DND-41 (cell line): ENCODE measurements at regions not wholly inside any gene's neighbourhood (a gene's known extent, or its start where the extent isn't known, plus 50 kb on each side); places are given as distances from the start of the nearest gene placed in this dataset.

Source experiments
- ATAC-seq: fragments of 200-7000 bp; cut with Tn5 transposase; 3 replicates; pipeline ENCODE4 v1.9.1; 2021; ENCODE audit warnings: low read depth; ENCODE audit not compliant: insufficient read depth
- DNase-seq: peaks from one replicate; pipeline ENCODE4 v3.0.0-alpha.2; 2020
- H2AFZ ChIP-seq: 2 replicates; pipeline ENCODE4 v1.6.0; 2012; ENCODE audit warnings: low read depth, low read length
- H3K27ac ChIP-seq: 2 replicates; pipeline ENCODE4 v1.5.1; 2012; ENCODE audit warnings: low read length, inconsistent platforms
- H3K27me3 ChIP-seq: fragments of 200-600 bp; sonication (generic); 2 replicates; pipeline ENCODE4 v1.6.0; 2012; ENCODE audit warnings: low read length, mild to moderate bottlenecking, inconsistent platforms; ENCODE audit not compliant: insufficient read depth, poor library complexity
- H3K36me3 ChIP-seq: 2 replicates; pipeline ENCODE4 v1.5.1; 2012; ENCODE audit warnings: low read length, inconsistent platforms; ENCODE audit not compliant: insufficient read depth
- H3K4me1 ChIP-seq: 2 replicates; pipeline ENCODE4 v1.5.1; 2012; ENCODE audit warnings: mild to moderate bottlenecking, low read length; ENCODE audit not compliant: insufficient read depth
- H3K4me2 ChIP-seq: 2 replicates; pipeline ENCODE4 v1.6.0; 2012; ENCODE audit warnings: mild to moderate bottlenecking, moderate library complexity, low read length, inconsistent platforms; ENCODE audit not compliant: insufficient read depth
- H3K4me3 ChIP-seq, 2 experiments: fragments of 200-600 bp in 1 of 2; shearing (Covaris generic) in 1 of 2; 2 replicates each; pipeline ENCODE4 v1.5.1; 2012 to 2016; ENCODE audit warnings: inconsistent platforms in 2 of 2, low read length in 2 of 2, mild to moderate bottlenecking in 2 of 2, low read depth in 1 of 2, moderate library complexity in 1 of 2
- H3K79me2 ChIP-seq: 2 replicates; pipeline ENCODE4 v1.6.0; 2012; ENCODE audit warnings: low read length, inconsistent platforms; ENCODE audit not compliant: insufficient read depth
- H3K9ac ChIP-seq: 2 replicates; pipeline ENCODE4 v1.6.0; 2012; ENCODE audit warnings: low read depth, mild to moderate bottlenecking, inconsistent platforms, low read length, moderate library complexity
- H3K9me3 ChIP-seq: 2 replicates; pipeline ENCODE4 v1.5.1; 2012; ENCODE audit warnings: low read length, moderate library complexity, mild to moderate bottlenecking, inconsistent platforms; ENCODE audit not compliant: insufficient read depth, severe bottlenecking
- H4K20me1 ChIP-seq: 2 replicates; pipeline ENCODE4 v1.6.0; 2012; ENCODE audit warnings: low read length; ENCODE audit not compliant: insufficient read depth
- CTCF ChIP-seq: IDR thresholded peaks from 2 replicates; pipeline ENCODE4 v1.5.1; 2012; ENCODE audit warnings: borderline replicate concordance, low read length, moderate library complexity, mild to moderate bottlenecking; ENCODE audit not compliant: poor library complexity, severe bottlenecking; ENCODE audit errors: extremely low read depth
- EZH2 ChIP-seq: IDR thresholded peaks from 3 replicates; pipeline ENCODE4 v1.6.1; 2012; ENCODE audit warnings: borderline replicate concordance, low read depth, mild to moderate bottlenecking, moderate library complexity, low read length, inconsistent platforms; ENCODE audit not compliant: severe bottlenecking

DNA sequence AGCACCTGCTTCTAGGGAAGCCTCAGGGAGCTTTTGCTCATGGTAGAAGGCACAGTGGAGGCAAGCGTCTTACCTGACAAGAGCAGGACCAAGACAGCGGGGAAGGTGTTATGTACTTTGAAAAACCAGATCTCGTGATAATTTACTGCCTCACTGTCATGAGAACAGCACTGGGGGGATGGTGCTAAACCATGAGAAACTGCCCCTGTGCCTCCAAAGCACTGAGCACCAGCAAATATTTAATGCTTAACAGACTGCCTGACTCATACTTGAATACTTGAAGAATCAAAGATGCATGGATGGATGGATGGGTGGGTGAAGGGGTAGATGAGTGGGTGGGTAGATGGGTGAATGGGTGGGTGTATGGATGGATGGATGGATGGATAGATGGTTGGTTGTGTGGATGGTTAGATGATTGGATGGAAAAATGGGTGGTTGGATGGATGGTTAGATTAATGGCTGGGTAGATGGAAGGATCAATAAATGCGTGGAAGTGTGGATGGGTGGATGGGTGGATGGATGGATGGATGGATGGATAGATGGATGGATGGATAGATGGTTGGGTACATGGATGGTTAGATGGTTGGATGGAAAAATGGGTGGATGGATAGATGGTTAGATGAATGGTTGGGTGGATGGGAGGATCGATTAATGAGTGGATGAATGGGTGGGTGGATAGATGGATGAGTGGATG, 101.1 kb upstream of the IPO5 start:
- no peak overlapping the region for H2AFZ ChIP-seq
- no peak for DNase-seq
- no peak overlapping the region for H3K4me2 ChIP-seq
- H3K79me2 ChIP-seq = no peaks in the 10 kb centered on the region
- H3K4me3 ChIP-seq = no peak overlapping the region
- no peaks in the 10 kb centered on the region for H3K36me3 ChIP-seq
- no peak overlapping the region for H3K27ac ChIP-seq
- H3K27me3 ChIP-seq = no peaks in the 10 kb centered on the region
- H3K9ac ChIP-seq = no peak overlapping the region
- no peaks in the 10 kb centered on the region for H3K9me3 ChIP-seq
- TF ChIP-seq CTCF = no peak
- TF ChIP-seq EZH2 = no peak
- H3K4me1 ChIP-seq = no peaks in the 10 kb centered on the region
- no peak for ATAC-seq
- H4K20me1 ChIP-seq = no peaks in the 10 kb centered on the region

GRCh38 chr13:97853550-97853949, 99.9 kb upstream of the IPO5 start:
- Histone ChIP-seq H2AFZ (no peak overlapping the region), H3K36me3 (no peaks in the 10 kb centered on the region), H3K4me2 (no peak overlapping the region), H3K27me3 (peaks cover 4% of the 10 kb centered on the region), H3K4me3 (no peak overlapping the region), H3K4me1 (no peaks in the 10 kb centered on the region), H3K9ac (no peak overlapping the region), H3K79me2 (no peaks in the 10 kb centered on the region), H4K20me1 (no peaks in the 10 kb centered on the region), H3K9me3 (no peaks in the 10 kb centered on the region), H3K27ac (no peak overlapping the region)
- ATAC-seq (no peak), DNase-seq (no peak)
- no peak for TF ChIP-seq CTCF
- TF ChIP-seq EZH2 = no peak

DNA sequence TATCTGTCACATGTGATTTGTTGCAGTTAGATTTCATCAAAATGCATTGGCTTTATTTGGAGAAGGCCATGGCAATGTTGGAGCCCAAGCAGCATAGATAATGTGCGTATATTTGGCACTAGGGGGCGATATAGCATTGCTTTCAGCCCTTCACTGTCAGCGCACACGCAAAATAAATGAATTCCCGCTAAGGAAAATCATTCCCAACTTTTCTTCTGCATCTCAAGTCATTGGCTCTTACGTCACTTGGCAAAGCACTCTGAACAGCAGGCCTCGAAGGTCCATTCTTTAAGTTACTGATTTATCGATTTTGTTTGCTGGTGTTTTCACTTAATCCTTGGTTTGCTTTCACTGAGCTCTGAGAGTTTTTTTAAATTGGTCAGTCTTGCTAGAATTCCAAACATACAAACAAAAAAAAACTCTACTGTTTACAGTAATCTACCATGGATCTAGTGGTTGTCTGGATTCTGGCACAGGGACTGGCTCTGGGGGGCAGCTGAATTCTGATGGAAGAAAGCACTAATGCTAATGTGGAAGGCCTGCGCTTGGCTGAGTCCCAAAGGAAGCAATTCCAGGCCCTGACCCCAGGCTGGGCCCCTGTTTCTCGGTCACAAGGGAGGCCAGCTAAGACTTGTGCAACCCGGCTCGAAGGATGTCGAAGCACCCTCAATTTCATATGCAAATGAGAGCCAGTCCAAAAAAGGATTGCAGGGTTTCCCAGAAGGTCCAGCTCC, 97.7 kb upstream of the IPO5 start:
- no peak overlapping the region for H3K9ac ChIP-seq
- H4K20me1 ChIP-seq = no peaks in the 10 kb centered on the region
- no peak overlapping the region for H3K4me2 ChIP-seq
- H3K36me3 ChIP-seq = no peaks in the 10 kb centered on the region
- no peaks in the 10 kb centered on the region for H3K4me1 ChIP-seq
- H3K27me3 ChIP-seq = peaks cover 4% of the 10 kb centered on the region
- peak; percentile 80 for ATAC-seq
- H3K79me2 ChIP-seq = no peaks in the 10 kb centered on the region
- H3K4me3 ChIP-seq = no peak overlapping the region
- no peak overlapping the region for H2AFZ ChIP-seq
- no peak overlapping the region for H3K27ac ChIP-seq
- H3K9me3 ChIP-seq = no peaks in the 10 kb centered on the region
- peak; percentile 28 for DNase-seq
- TF ChIP-seq CTCF (peak; percentile 87), EZH2 (no peak)
